Activated CD4-positive, alpha-beta T cell treated with anti-CD3 and anti-CD28 coated beads, Interleukin-2, amount 50 U/mL, for 16 hours (primary cell): ENCODE measurements at regions not wholly inside any gene's neighbourhood (a gene's known extent, or its start where the extent isn't known, plus 50 kb on each side); places are given as distances from the start of the nearest gene placed in this dataset.
A peak's percentile ranks its signal among the peaks of the same experiment; 100 is the strongest.

Experiments
- DNase-seq: peaks from one replicate; pipeline ENCODE4 v3.0.0-alpha.2; 2020

DNA sequence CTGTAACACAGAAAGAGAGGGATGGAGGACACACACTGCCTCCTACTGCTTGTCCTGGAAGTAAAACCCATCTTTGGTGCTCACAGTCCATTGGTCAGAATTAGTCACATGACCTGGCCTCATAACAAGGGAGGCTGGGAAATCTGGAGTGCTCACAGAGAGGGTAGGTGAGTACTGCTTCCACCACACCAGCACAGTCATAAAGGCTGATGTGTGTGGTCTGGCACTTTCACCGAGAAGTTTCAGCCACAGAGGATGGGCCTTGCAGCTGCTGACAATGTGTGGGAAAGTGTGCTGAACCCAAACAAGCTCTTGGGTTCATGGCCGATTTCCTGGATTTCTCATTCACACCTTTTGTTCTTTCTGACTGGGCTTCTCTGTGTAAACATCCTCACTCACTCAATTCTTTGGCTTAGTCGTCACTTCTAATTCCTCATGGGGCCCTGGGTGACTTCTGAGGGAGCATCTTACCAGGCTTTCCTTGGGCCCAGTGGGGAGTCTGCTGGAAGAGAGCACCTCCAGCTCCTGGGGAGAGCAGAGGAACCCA, 100.7 kb downstream of the ASB7 start:
- peak; percentile 82 for DNase-seq

- DNase-seq, result no peak
These were observed 101.3 kb downstream of the ASB7 start for GRCh38 chr15:100703671-100704070.

- DNase-seq, result no peak
These were observed 102.1 kb downstream of the ASB7 start for GRCh38 chr15:100704281-100705055.

DNA sequence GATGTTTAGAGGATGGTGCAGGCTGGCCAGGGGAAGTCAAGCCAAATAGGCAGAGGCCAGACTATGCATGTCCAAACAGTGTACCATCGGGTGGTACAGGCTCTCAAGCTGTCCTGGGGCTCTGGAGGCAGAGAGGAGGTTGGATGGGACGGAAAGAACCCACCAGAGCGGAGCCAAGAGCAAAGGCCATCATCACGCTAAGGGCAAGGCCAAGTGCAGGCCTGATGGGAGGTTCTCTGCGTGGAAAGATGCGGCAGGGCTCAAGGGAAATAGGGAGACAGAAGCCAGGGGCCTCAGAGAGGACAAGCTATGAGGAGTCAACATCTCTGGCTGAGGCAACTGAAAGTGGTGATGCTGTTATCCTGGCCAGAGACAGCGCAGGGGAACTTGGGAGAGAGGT, 102.7 kb downstream of the ASB7 start:
- DNase-seq, result no peak

DNA sequence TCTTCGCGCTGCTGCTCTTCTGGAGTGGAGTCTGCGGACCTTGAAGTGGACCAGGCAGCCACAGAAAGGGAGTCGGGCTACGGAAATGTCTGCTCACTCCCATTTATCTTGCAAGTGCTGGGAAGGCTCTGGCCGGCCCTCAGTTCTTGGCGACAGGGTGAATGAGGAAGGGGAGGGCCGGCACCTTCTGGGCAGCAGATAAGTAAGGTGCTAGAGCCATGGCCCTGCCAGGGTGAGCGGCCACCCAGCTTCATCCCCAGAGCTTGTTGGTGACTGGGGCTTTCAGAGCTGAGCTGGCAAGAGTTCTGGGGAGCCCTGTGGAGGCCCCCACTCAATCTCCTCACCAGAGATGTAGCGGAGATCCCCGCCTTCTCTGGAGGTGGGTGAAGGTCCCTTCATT, 103.5 kb downstream of the ASB7 start:
- no peak for DNase-seq

- no peak for DNase-seq
These were observed 104.8 kb downstream of the ASB7 start for GRCh38 chr15:100707229-100707628.

DNA sequence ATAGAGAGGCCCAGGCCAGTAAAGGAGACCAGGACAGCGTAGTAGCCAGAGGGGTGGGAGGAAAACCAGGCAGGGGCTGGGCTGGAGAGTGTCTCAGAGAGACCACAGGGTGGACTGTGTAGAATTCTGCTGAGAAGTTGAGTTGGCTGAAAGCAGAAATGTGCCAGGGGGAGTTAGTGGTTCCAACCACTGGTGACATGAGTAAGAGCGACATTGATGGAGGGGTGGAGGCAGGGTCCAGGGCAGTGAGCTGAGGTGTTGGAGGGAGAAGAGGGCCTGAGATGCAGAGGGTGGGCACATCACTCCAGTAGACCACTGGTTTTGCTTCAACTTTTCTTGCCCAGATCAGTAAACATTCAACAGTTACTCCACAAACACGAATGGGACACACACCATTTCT, 106.5 kb downstream of the ASB7 start:
- no peak for DNase-seq

- DNase-seq, result no peak
These were observed 107.8 kb downstream of the ASB7 start for GRCh38 chr15:100710222-100710621.

GRCh38 chr15:100710744-100711515, 108.5 kb downstream of the ASB7 start:
- DNase-seq, result no peak

GRCh38 chr15:100711516-100712021, 109.2 kb downstream of the ASB7 start:
- no peak for DNase-seq

DNA sequence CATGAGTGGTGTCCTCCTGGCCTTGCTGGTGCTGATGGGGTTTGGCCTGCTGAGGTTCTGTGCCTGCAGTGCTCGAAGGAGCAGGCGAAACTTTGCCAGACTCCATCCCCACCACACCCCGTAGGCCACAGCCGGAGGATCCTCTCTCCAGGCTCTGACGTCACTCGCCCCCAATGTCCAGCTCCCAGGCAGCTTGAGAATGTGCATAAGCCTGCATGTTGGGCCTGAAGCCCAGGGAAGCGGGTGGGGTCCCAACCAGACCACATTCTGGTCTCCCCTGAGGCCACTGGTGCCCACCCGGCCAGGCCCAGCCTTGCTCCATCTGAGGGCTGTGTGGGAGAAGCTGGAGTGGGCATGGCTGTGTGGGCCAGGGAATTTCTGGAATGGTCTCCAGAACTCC, 109.8 kb downstream of the ASB7 start:
- DNase-seq, result no peak

DNA sequence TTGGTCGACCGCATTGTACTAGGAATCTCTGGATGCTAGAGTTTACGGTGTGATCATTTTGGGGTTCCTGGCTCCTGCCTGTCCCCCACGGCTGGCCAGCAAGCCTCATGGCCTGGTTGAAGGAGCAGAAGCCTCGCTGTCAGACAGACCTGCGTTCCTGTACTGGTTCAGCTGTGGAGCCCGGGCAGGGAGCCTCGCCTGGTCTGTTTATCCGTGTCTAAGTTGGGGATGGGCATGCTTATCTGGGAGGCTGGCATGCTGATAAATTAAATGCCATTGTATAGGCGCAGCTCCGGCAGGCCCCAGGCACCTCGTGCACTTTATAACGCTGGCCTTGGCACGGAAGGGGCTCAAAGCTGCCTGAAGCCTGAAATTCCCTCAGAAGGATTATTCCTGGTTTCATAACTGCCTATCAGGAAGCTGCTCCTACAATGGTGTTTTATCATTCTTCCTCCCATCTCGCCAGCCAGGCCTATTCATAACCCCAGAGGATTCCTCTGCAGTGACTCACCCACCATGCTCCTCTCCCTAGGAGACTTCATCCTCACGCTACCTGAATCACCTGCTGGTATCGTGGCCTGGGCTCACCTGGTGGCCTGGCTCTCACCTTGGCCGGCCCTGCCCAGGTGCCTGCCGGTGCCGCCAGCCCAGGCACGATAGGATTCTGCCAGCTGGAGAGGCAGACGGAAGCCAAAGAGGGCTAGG, 110.9 kb downstream of the ASB7 start:
- DNase-seq, result no peak

DNA sequence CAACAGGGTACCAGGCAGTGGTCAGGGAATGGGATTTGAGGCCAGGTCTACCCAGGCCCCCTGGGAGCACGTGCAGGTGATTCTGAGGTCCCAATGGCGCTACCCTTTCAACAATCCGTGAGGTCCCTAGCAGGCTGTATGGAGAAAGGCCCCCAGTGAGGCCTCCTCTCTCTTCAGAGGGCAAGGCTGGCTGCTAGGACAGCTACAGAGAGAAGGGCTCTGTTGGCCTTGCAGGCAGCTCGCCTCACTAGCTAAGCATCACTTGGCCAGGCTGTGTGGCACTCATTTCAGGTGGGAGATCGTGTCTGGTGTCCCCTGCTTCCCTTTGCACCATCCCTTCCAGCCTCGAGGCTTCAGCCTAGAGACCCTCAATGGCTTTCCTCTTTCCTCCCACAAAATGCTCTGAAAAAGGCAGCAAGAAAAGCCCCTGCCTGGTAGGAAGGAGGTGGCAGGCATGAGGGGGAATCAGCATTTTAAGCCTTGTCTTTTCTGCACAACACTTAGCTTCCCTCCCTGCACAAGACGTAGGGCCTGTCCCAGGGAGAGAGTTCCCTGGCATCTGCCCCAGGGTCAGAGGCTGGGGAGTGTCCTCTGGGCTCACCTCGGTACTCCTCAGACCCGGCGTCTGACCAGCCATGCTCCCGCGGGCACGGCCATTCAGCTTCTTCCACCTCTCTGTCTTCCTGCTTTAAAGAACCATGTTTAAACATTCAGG, 111.8 kb downstream of the ASB7 start:
- DNase-seq, result no peak

- DNase-seq, result no peak
These were observed 112.5 kb downstream of the ASB7 start for GRCh38 chr15:100714749-100715342.

DNA sequence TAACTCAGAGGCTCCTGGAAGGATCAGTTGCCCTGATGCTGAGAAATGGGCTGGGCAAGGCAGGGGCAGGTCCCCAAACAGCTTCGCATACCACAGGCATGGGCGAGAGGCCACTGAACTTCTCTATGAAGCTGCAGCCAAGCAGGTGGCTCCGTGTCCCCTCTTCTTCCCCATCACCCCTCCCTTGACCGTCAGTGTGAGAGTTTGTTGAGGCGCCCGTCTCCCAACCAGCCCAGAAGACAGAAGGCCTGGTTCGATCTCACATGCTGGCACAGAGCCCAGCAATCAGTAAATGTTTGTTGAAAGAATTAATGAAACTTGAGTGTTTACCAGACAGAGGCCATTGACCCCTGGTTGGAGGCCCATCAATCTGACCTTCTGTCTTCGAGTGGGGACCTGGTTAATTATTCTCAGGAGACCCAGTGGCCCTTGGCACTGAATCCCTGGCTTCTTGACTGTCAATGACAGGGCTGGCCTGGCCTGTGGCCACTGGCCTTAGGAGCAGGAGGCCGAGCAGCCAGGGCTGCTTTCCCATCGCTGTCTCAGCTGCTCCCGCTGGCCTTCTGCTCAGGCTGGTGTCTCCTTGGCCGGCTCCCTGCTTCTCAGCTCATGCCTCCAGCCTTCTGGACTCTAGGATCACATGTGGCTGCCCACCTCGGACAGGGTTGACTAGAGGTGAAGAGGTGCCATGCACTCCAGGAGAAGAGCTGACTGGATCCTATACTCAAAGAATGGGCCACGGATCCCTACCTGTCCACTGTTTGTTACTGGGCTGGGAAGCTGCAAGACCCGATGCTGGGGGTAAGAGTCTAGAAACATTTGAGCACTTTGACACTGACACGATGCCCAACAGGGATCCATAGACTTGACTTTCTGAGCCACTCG, 113.4 kb downstream of the ASB7 start:
- DNase-seq, result no peak

DNA sequence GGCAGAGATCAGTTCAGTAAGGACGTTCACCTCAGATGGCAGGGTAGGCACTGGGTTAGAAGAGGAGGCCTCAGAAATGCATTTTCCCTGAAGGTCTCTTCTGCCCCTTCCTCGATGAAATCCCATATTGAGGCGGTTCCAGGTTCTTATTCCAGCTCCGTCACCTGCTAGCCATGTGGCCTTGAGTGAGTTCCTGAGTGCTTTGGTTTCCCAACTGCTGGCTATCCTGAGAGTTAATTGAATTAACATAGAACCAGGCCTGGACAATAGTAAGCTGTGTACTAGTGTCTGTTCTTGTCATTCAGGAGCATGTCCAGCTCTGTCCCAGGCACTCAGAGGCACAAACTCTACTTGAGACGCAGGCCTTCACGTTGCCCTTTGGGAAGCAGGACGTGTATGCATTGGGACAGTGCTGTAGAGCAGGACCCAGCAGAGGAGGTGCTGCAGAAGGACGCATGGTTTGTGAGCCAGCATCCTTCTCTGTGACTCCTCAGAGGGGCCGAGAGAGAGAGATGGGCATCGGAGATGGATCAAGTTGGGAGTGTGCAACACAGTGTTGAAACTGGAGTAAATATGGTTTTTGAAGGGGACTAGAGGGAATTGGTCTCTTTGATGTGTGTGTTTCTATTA, 114.2 kb downstream of the ASB7 start:
- no peak for DNase-seq

DNA sequence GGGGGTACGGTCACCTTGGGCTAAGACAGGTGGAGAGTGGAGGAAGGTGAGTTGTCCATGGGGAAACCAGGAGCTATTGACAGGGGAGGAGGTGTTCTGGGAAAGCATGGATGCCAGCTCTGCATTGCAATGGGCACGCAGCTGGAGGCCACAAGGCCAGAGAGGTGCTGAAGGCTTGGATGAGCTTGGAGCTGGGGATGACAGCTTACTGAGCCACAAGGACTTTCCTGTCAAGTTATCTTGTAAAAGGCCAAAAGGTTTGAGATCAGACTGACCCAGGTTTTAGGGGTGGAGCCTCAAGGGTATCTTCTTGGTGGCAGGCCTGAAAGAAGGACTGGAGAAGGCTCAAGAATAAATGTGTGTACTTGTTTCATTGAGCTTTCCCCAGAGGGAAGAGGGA, 115.2 kb downstream of the ASB7 start:
- DNase-seq, result no peak

GRCh38 chr15:100718075-100718980, 115.9 kb downstream of the ASB7 start:
- DNase-seq, result no peak

DNA sequence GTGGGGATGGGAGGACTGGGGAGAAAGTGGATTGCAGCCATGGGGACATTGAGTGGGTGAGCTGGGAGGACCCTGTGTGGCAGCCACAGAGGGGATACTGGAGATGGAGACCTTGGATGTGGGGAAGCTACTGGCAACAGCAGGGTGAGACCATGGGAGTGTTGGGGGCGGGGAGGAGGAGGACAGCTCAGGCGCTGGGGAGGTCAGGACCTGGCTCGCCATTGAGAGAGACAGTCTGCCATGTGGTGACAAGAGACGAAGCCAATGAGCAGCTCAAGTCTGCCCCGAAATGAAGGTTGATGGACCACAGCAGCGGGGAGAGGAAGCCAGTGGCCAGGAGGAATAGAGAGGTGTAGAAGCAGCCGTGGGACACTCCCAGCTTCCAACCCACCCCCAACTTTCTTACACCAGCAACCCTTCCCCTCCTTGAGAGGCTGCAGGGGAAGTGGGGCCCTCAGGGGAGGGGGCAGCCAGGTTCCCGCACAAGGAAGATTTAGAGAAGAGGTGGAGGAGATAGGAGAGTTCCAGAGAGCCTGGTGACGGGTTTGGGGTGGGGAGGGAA, 118.1 kb downstream of the ASB7 start:
- no peak for DNase-seq
